ENCODE measurements at regions not wholly inside any gene's neighbourhood (a gene's known extent, or its start where the extent isn't known, plus 50 kb on each side); places are given as distances from the start of the nearest gene placed in this dataset.

GRCh38 chr1:229768232-229768631 lies 142.2 kb downstream of the URB2 start:
- DNase-seq, result no peak

GRCh38 chr1:229769006-229769405 lies 143.0 kb downstream of the URB2 start:
- DNase-seq, result no peak

- no peak for DNase-seq
Observed at GRCh38 chr1:229769809-229770208, 143.8 kb downstream of the URB2 start.

GRCh38 chr1:229778794-229779193 lies 152.7 kb downstream of the URB2 start:
- no peak for DNase-seq

GRCh38 chr1:229781453-229781852 lies 155.4 kb downstream of the URB2 start:
- DNase-seq, result no peak

GRCh38 chr1:229782469-229782868 lies 156.4 kb downstream of the URB2 start:
- DNase-seq, result no peak

- DNase-seq, result no peak
Observed at GRCh38 chr1:229784834-229785233, 158.8 kb downstream of the URB2 start.

GRCh38 chr1:229786974-229787610 lies 161.0 kb downstream of the URB2 start:
- DNase-seq, result no peak

GRCh38 chr1:229788004-229788403 lies 162.0 kb downstream of the URB2 start:
- DNase-seq, result no peak

GRCh38 chr1:229792012-229792975 lies 166.2 kb downstream of the URB2 start:
- DNase-seq, result no peak

GRCh38 chr1:229793488-229793887 lies 167.4 kb downstream of the URB2 start:
- no peak for DNase-seq

- no peak for DNase-seq
Observed at GRCh38 chr1:229798558-229798957, 172.5 kb downstream of the URB2 start.

- no peak for DNase-seq
Observed at GRCh38 chr1:229803626-229804217, 177.7 kb downstream of the URB2 start.

GRCh38 chr1:229808272-229808671 lies 182.2 kb downstream of the URB2 start:
- no peak for DNase-seq

- DNase-seq, result no peak
Observed at GRCh38 chr1:229810140-229810539, 184.1 kb downstream of the URB2 start.

GRCh38 chr1:229810961-229811360 lies 184.9 kb downstream of the URB2 start:
- DNase-seq, result no peak

- DNase-seq, result no peak
Observed at GRCh38 chr1:229812148-229812547, 186.1 kb downstream of the URB2 start.

GRCh38 chr1:229812693-229813092 lies 186.6 kb downstream of the URB2 start:
- no peak for DNase-seq

- no peak for DNase-seq
Observed at GRCh38 chr1:229815076-229815475, 189.0 kb downstream of the URB2 start.

GRCh38 chr1:229815961-229816360 lies 189.9 kb downstream of the URB2 start:
- DNase-seq, result no peak

- no peak for DNase-seq
Observed at GRCh38 chr1:229817936-229818335, 191.9 kb downstream of the URB2 start.

- DNase-seq, result no peak
Observed at GRCh38 chr1:229819091-229819490, 193.0 kb downstream of the URB2 start.

- no peak for DNase-seq
Observed at GRCh38 chr1:229822026-229822425, 196.0 kb downstream of the URB2 start.

- DNase-seq, result no peak
Observed at GRCh38 chr1:229825042-229825441, 199.0 kb downstream of the URB2 start.

Data from activated CD4-positive, alpha-beta T cell treated with anti-CD3 and anti-CD28 coated beads, Interleukin-2, amount 50 U/mL, for 1 hour (primary cell).